ENCODE measurements at regions not wholly inside any gene's neighbourhood (a gene's known extent, or its start where the extent isn't known, plus 50 kb on each side); places are given as distances from the start of the nearest gene placed in this dataset.
A peak's percentile ranks its signal among the peaks of the same experiment; 100 is the strongest.
"Not testable (repeated sequence)": the region's sequence is repeated elsewhere in the genome, so short reads cannot be mapped to it uniquely, and the experiment has no call there.

DNA sequence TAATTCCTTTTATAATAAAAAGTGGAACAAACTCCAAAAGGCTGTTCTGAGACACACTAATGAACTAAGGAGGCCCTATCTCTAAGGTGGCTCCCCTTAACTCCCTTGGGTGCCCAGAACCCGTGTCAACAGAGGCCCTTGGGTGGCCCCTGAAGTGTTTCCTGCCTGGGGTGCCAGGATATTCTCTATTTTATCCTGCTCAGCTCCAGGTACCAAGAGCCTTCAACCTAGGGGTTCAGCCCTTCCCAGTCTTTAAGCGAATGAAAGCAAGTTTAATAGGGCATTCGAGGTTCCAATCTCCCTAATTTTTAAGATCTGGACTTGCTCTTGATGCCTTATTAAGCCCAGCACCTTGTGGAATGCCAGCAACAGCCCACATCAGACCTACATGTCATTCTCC, 64.4 kb upstream of the MYO3A start:
- DNase-seq = no peak

DNA sequence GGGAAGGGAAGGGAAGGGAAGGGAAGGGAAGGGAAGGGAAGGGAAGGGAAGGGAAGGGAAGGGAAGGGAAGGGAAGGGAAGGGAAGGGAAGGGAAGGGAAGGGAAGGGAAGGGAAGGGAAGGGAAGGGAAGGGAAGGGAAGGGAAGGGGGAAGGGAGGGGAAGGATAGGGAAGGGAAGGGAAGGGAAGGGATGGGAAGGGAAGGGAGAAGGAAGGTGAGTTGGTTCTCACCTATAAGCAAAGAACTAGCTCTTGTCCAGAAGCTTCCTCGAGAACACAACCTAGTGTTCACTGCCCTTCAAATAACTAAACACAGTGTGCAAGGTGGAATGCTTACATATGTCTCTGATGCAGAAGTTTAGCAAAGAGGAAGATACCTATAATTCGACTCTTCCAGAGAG, 59.6 kb upstream of the MYO3A start:
- not testable (repeated sequence) for DNase-seq

DNA sequence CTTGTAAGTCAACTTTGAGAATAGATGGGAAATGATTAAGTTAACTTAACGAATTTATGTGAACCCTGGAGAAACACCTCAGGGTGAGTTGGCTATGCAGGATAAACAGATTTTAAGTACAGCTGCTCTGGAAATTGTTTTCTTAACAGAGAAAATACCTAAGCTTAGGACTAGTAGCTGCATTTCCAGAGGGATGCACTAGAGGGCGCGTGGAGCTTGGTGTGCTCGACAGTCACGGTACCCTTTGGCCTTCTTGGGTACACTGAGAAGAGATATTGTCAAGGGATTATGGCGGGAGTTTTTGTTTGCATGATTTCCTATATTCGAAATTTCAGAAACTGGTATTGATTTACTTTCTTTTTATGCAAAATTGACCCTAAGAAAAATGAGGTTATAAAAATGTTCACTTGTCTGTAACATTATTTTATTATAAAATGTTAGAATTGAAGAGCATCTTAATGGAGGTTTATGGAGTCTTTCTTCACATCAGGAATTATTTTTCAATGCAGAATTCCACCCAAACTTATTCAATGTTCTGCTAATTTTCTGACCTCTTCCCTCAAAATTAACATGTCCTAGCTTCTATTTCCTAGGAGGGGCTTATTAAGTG, 58.4 kb upstream of the MYO3A start:
- DNase-seq = peak; percentile 75

DNA sequence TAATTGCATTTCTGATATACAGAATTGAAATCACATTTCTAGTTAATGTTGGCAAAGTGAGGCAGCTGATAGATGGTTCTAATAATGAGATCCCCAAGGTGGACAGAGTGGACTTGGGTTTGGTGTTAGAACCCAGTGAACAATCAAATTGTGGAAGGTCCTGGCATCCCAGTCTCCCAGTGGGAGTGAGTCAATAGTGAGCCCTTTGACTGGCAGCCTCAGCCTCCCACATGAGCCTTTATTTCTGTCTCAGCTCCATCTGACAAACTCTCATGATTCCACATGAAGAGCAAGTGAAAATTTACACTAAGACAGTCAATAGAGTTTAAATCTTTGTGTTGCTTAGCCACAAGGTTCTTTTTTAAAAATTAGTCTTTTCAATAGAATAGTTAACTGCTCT, 56.7 kb upstream of the MYO3A start:
- DNase-seq = no peak

Data from NCI-H748 treated with DMSO at 0.1 percent for 48 hours (cell line).